ENCODE measurements at regions not wholly inside any gene's neighbourhood (a gene's known extent, or its start where the extent isn't known, plus 50 kb on each side); places are given as distances from the start of the nearest gene placed in this dataset.
"Not testable (repeated sequence)": the region's sequence is repeated elsewhere in the genome, so short reads cannot be mapped to it uniquely, and the experiment has no call there.

DNA sequence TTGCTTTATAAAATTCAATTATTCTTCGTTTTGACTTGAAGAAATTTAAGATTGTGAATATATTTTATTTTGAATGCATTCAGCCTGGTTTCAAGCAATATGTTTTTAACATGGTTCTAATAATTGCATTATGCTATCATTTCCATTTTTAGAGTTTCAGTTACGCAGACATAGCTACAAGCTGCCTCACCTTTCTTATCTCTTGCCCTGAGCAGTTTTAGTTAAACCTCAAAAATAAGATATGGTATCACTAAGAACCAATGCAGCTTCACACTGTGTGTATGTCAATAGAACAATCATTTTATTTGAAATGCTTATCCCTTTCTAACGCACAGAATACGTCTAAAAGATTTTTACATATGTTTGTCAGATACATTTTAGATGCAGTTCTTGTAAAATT, 632.6 kb upstream of the KCND2 start:
- no peak overlapping the region for H3K27ac Mint-ChIP-seq
- no peaks in the 10 kb centered on the region for H3K27me3 Mint-ChIP-seq (ENCODE audit: low read depth)
- H3K36me3 Mint-ChIP-seq (ENCODE audit: insufficient read depth in 2 of 2): peaks cover 0 to 3% of the 10 kb centered on the region in 2 donors
- ATAC-seq (replicated peaks in 1 of 2) (no peak), DNase-seq (no peak)
- no peak overlapping the region for H3K4me3 Mint-ChIP-seq
- peaks cover 4 to 14% of the 10 kb centered on the region in 2 donors for H3K9me3 Mint-ChIP-seq
- H3K4me1 Mint-ChIP-seq (ENCODE audit: low read depth): no peaks in the 10 kb centered on the region

DNA sequence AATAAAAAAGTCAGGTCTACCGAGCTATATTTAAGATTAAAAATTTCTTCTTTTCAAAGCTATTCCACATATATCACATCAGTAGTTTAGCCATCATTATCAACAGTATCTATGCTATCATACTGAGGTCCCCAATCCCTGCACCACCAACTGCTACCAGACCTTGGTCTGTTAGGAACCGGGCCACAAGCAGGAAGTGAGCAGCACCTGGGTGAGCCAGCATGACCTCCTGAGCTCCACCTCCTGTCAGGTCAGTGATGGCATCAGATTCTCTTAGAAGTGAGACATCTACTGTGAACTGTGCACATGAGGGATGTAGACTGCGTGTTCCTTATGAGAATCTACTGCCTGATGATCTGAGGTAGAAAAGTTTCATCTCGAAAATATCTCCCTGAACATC, 632.1 kb upstream of the KCND2 start:
- Mint-ChIP-seq H3K36me3 (ENCODE audit: insufficient read depth in 2 of 2) (peaks cover under 1 to 3% of the 10 kb centered on the region in 2 donors), H3K27me3 (ENCODE audit: low read depth) (no peaks in the 10 kb centered on the region), H3K4me3 (no peak overlapping the region), H3K4me1 (ENCODE audit: low read depth) (no peaks in the 10 kb centered on the region), H3K27ac (no peak overlapping the region), H3K9me3 (peaks cover 4 to 14% of the 10 kb centered on the region in 2 donors)
- DNase-seq (no peak), ATAC-seq (replicated peaks in 1 of 2) (no peak)

DNA sequence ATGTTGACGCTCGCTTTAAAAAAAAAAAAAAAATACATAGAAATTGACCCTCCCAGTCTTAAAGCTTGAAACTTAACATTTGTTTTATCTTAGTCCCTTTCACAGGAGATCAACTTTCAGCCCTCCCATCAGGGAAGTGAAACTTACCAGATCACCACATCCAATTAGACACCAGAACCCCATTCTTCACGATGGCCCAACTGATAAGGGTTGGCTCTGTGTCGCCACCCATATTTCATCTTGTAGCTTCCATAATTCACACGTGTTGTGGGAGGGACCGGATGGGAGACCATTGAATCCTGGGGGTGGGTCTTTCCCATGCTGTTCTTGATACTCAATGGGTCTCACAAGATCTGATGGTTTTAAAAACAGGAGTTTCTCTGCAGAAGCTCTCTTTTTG, 629.4 kb upstream of the KCND2 start:
- Mint-ChIP-seq H3K9me3 (peaks cover 6 to 12% of the 10 kb centered on the region in 2 donors), H3K4me1 (ENCODE audit: low read depth) (no peaks in the 10 kb centered on the region), H3K27me3 (ENCODE audit: low read depth) (no peaks in the 10 kb centered on the region), H3K4me3 (no peak overlapping the region), H3K27ac (no peak overlapping the region), H3K36me3 (ENCODE audit: insufficient read depth in 2 of 2) (peaks cover 0 to 1% of the 10 kb centered on the region in 2 donors)
- DNase-seq (no peak), ATAC-seq (replicated peaks in 1 of 2) (no peak)

DNA sequence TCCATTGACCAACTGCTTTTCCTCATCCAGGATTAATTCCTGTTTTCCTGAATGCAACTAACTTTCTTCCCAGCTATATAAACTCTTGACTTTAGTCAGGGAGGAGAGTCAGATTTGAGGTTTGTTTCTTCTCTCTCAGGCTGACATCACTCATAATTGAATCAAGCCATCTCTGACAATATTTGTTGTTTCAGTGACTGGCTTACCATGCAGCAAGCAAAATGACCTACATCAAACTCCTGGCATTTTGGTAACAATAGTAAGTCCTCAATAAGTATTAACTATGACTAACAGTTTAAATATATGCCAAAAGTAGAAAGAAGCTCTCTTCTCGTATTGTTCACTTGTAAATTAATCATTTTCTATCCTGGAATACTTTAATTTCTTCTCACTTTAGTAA, 625.7 kb upstream of the KCND2 start:
- no peak overlapping the region for H3K27ac Mint-ChIP-seq
- no peak for ATAC-seq (replicated peaks in 1 of 2)
- DNase-seq: no peak
- peaks cover 8 to 11% of the 10 kb centered on the region in 2 donors for H3K9me3 Mint-ChIP-seq
- H3K4me3 Mint-ChIP-seq: no peak overlapping the region
- H3K27me3 Mint-ChIP-seq (ENCODE audit: low read depth): no peaks in the 10 kb centered on the region
- no peaks in the 10 kb centered on the region for H3K4me1 Mint-ChIP-seq (ENCODE audit: low read depth)
- peaks cover 0 to 1% of the 10 kb centered on the region in 2 donors for H3K36me3 Mint-ChIP-seq (ENCODE audit: insufficient read depth in 2 of 2)

DNA sequence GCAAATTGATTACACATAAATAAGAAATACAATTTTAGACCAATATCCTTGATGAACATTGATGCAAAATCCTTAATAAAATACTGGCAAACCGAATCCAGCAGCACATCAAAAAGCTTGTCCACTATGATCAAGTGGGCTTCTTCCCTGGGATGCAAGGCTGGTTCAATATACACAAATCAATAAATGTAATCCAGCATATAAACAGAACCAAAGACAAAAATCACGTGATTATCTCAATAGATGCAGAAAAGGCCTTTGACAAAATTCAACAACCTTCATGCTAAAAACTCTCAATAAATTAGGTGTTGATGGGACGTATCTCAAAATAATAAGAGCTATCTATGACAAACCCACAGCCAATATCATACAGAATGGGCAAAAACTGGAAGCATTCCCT, 624.2 kb upstream of the KCND2 start:
- peaks cover 11 to 13% of the 10 kb centered on the region in 2 donors for H3K9me3 Mint-ChIP-seq
- not testable (repeated sequence) for H3K4me3 Mint-ChIP-seq; H3K27ac Mint-ChIP-seq; H3K36me3 Mint-ChIP-seq (ENCODE audit: insufficient read depth in 2 of 2); DNase-seq; H3K4me1 Mint-ChIP-seq (ENCODE audit: low read depth); ATAC-seq (replicated peaks in 1 of 2); H3K27me3 Mint-ChIP-seq (ENCODE audit: low read depth)

DNA sequence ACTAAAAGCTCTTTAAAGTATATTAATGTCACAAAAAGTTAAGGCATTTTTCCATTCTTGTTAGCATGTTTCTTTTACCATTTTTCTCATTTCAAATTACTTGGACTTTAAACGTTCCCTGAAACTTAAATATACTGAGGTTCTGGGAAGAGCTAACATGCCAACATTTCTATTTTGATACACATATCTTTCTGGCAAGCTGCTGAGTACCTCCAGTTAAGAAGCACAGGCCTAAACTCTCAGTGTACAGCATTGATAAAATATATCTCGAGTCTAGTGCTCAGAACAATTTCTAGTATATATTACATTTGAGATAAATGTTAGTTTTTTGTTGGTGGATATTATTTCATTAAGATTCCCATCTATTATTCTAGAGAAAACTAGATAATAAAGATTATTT, 612.9 kb upstream of the KCND2 start:
- DNase-seq (no peak), ATAC-seq (replicated peaks in 1 of 2) (no peak)
- H3K4me3 Mint-ChIP-seq: no peak overlapping the region
- H3K9me3 Mint-ChIP-seq: no peaks in the 10 kb centered on the region
- no peak overlapping the region for H3K27ac Mint-ChIP-seq
- no peaks in the 10 kb centered on the region for H3K27me3 Mint-ChIP-seq (ENCODE audit: low read depth)
- no peaks in the 10 kb centered on the region for H3K4me1 Mint-ChIP-seq (ENCODE audit: low read depth)
- H3K36me3 Mint-ChIP-seq (ENCODE audit: insufficient read depth in 2 of 2): no peaks in the 10 kb centered on the region

DNA sequence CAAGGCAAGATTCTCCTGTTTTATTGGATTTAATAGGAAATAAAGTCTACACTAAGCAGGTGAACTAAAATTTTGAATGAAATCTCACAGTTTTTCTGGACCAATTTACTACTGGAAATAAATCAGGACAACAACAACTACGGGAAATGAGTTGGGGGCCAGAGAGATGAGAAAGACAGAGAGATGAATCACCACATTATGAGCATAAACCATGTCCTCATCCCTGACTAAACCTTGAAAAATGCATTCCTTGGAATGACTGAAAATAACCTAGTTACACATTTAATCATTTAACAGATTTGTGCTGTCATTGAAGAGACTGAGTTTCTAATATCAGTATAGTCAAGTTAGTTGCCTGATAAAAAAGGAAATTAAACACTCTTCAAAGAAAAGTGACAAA, 608.4 kb upstream of the KCND2 start:
- no peaks in the 10 kb centered on the region for H3K36me3 Mint-ChIP-seq (ENCODE audit: insufficient read depth in 2 of 2)
- no peak for DNase-seq
- ATAC-seq (replicated peaks in 1 of 2): no peak
- H3K27ac Mint-ChIP-seq: no peak overlapping the region
- no peaks in the 10 kb centered on the region for H3K4me1 Mint-ChIP-seq (ENCODE audit: low read depth)
- H3K4me3 Mint-ChIP-seq: no peak overlapping the region
- peaks cover 7 to 10% of the 10 kb centered on the region in 2 donors for H3K9me3 Mint-ChIP-seq
- no peaks in the 10 kb centered on the region for H3K27me3 Mint-ChIP-seq (ENCODE audit: low read depth)

DNA sequence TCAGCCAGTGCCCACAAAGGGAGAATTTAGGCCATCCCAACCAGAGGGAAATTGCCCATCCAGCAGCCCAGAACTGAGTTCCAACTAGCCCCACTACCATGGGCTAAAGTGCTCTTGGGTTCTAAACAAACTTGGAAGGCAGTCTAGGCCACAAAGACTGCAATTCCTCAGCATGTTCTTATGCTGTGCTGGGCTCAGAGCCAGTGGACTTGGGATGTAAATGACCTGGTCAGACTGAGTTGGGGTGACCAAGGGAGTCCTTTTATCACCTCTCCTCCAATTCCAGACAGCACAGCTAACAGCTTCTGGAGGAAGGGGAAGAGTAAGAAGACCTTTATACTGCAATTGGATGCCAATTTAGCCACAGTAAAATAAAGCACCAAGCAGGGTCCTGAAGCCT, 607.2 kb upstream of the KCND2 start:
- Mint-ChIP-seq H3K36me3 (ENCODE audit: insufficient read depth in 2 of 2) (no peaks in the 10 kb centered on the region), H3K27me3 (ENCODE audit: low read depth) (no peaks in the 10 kb centered on the region), H3K4me3 (no peak overlapping the region), H3K27ac (no peak overlapping the region), H3K9me3 (peaks cover 7 to 10% of the 10 kb centered on the region in 2 donors), H3K4me1 (ENCODE audit: low read depth) (no peaks in the 10 kb centered on the region)
- ATAC-seq (replicated peaks in 1 of 2) (no peak), DNase-seq (no peak)

DNA sequence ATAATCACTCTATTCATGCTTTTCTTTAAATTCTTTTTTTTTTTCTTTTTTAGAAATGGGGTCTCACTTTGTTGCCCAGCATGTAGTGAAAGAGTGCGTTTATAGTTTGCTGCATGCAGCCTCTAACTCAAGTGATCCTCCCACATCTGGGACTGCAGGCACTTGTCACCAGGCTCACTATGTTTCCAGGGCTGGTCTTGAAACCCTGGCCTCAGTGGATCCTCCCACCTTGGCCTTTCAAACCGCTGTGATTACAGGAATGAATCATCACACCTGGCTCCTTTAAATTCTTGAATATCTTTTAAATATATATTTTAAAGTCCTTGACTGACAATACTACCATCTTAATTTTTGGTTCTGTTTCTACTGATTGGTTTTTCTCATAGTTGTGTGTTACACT, 591.6 kb upstream of the KCND2 start:
- Mint-ChIP-seq H3K27ac (no peak overlapping the region), H3K36me3 (ENCODE audit: insufficient read depth in 2 of 2) (no peaks in the 10 kb centered on the region), H3K9me3 (peaks cover 4 to 7% of the 10 kb centered on the region in 2 donors), H3K4me3 (no peak overlapping the region), H3K4me1 (ENCODE audit: low read depth) (no peaks in the 10 kb centered on the region), H3K27me3 (ENCODE audit: low read depth) (no peaks in the 10 kb centered on the region)
- DNase-seq (no peak), ATAC-seq (replicated peaks in 1 of 2) (no peak)

DNA sequence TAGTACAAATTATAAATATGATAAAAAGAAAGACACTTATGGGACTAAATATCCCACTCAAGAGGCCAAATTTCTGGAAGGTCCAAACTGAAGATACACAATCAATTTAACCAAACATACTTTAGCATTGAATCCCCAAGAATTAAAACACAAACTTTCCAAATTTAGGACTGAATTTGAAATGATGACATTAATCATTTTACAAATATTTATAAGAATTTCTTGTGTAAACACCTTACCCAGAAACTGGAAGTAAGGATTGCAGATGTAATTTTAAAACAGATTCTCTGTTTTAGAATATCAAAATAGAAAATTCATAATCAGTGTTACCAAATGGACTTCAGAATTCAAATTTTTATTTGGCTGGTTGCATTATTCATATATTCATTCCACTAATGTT, 588.2 kb upstream of the KCND2 start:
- Mint-ChIP-seq H3K27ac (no peak overlapping the region), H3K4me3 (no peak overlapping the region), H3K9me3 (peaks cover 5% of the 10 kb centered on the region in 2 donors), H3K27me3 (ENCODE audit: low read depth) (no peaks in the 10 kb centered on the region), H3K4me1 (ENCODE audit: low read depth) (no peaks in the 10 kb centered on the region), H3K36me3 (ENCODE audit: insufficient read depth in 2 of 2) (no peaks in the 10 kb centered on the region)
- ATAC-seq (replicated peaks in 1 of 2): no peak
- no peak for DNase-seq

DNA sequence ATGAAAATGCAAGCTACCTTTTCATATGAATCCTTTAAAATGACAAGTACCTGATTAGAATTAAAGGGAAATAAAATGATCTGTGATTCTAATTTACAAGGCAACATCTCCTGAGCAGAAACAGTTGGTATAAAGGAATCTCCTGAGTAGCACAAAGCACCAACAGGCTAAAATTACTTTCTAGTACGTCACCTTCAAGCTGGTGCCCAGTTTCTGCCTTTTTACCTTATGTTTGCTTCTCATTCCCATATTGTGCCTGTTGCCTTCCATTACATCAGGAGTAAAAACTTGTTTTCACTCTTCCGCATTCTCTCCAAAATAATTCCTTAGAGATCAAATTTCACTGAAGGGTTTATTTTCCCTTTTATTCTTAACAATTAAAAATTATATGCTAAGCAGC, 587.1 kb upstream of the KCND2 start:
- Mint-ChIP-seq H3K4me3 (no peak overlapping the region), H3K36me3 (ENCODE audit: insufficient read depth in 2 of 2) (no peaks in the 10 kb centered on the region), H3K4me1 (ENCODE audit: low read depth) (no peaks in the 10 kb centered on the region), H3K27me3 (ENCODE audit: low read depth) (no peaks in the 10 kb centered on the region), H3K27ac (no peak overlapping the region), H3K9me3 (peaks cover 4 to 5% of the 10 kb centered on the region in 2 donors)
- no peak for ATAC-seq (replicated peaks in 1 of 2)
- no peak for DNase-seq

DNA sequence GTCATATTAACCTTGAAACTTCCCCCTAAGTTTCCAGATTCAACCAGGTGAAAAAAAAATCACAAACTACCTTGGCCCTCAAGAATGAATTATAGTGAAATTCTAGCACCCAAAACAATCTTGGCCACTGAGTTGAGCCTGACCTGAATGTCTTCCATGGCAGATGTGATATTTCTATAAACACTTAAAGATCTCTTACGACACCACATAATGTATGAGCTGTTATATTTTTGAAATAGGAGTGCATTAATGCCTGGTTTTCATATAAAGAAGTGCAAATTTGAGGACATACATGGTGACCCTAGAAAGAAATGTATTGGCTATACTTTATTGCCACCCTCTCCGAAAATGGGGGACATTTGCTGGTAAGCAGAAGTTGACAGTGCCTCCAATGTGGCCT, 584.1 kb upstream of the KCND2 start:
- no peaks in the 10 kb centered on the region for H3K36me3 Mint-ChIP-seq (ENCODE audit: insufficient read depth in 2 of 2)
- H3K4me1 Mint-ChIP-seq (ENCODE audit: low read depth): no peaks in the 10 kb centered on the region
- no peaks in the 10 kb centered on the region for H3K27me3 Mint-ChIP-seq (ENCODE audit: low read depth)
- DNase-seq (no peak), ATAC-seq (replicated peaks in 1 of 2) (no peak)
- H3K4me3 Mint-ChIP-seq: no peak overlapping the region
- no peak overlapping the region for H3K27ac Mint-ChIP-seq
- H3K9me3 Mint-ChIP-seq: peaks cover 2% of the 10 kb centered on the region in 2 donors

DNA sequence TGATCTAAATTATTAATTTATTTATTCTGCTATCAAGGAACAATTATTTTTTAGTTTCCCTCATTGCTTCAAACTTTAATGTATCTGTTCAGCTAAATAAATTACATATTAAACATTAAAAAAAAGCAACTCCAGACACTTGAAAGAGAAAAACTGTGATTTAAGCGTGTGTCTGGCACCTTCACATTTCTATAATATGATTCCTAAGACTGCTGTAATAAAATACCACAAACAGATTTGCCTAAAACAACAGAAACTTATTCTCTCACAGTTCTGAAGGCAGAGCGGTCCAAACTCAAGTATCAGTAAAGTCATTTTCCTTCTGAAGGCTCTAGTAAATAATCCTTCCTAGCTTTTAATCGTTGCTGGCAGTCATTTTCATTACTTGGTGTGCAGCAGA, 580.4 kb upstream of the KCND2 start:
- DNase-seq (no peak), ATAC-seq (replicated peaks in 1 of 2) (no peak)
- Mint-ChIP-seq H3K4me3 (no peak overlapping the region), H3K4me1 (ENCODE audit: low read depth) (no peaks in the 10 kb centered on the region), H3K27me3 (ENCODE audit: low read depth) (no peaks in the 10 kb centered on the region), H3K27ac (no peak overlapping the region), H3K9me3 (peaks cover 0 to 5% of the 10 kb centered on the region in 2 donors), H3K36me3 (ENCODE audit: insufficient read depth in 2 of 2) (no peaks in the 10 kb centered on the region)

DNA sequence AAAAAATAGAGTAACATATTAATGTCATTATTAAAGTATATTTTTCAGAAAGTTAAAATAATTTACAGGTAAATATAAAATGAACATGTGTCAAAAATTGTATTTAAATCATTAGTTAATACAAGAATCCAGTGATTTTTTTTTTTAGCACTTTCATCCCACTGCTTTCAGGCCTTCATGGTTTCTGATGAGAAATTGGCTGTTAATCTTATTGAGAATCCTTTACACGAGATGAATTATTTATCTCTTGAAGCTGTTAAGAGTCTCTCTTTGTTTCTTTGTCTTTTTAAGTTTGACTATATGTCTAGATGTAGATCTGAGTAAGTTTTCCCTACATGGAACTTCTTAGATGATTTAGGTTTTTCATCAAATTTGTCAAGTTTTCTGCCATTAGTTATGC, 578.5 kb upstream of the KCND2 start:
- Mint-ChIP-seq H3K4me3 (no peak overlapping the region), H3K27ac (no peak overlapping the region), H3K36me3 (ENCODE audit: insufficient read depth in 2 of 2) (no peaks in the 10 kb centered on the region), H3K4me1 (ENCODE audit: low read depth) (no peaks in the 10 kb centered on the region), H3K9me3 (peaks cover 5 to 8% of the 10 kb centered on the region in 2 donors), H3K27me3 (ENCODE audit: low read depth) (no peaks in the 10 kb centered on the region)
- no peak for ATAC-seq (replicated peaks in 1 of 2)
- DNase-seq: no peak

All from activated T-cell treated with anti-CD3 and anti-CD28 coated beads, Interleukin-2, amount 50 U/mL, for 72 hours (primary cell).